Activated B cell treated with CpG ODN at 0.5 μM for 24 hours (primary cell): ENCODE measurements at regions not wholly inside any gene's neighbourhood (a gene's known extent, or its start where the extent isn't known, plus 50 kb on each side); places are given as distances from the start of the nearest gene placed in this dataset.

Experiments
- ATAC-seq: fragments of 200-7000 bp; cut with Tn5 transposase; one replicate; pipeline ENCODE4 v1.10.0; 2021; ENCODE audit warnings: low read depth, mild to moderate bottlenecking, moderate library complexity
- CTCF ChIA-PET: fragments of 350-600 bp; sonication (Branson Sonifier 250); formaldehyde crosslinking; loops from one replicate; lab custom pipeline; 2021; ENCODE audit warnings: antibody characterized with exemption; lab: Charles Lee
- POLR2A ChIA-PET: fragments of 350-600 bp; sonication (Branson Sonifier 250); formaldehyde crosslinking; loops from one replicate; lab custom pipeline; 2021; ENCODE audit warnings: antibody characterized with exemption; lab: Charles Lee
- DNase-seq: peaks from one replicate; pipeline ENCODE4 v3.0.0; 2022
- H3K27ac Mint-ChIP-seq: one replicate; pipeline ENCODE4 v1.8.0; 2020; ENCODE audit warnings: mixed read lengths
- H3K27me3 Mint-ChIP-seq: one replicate; pipeline ENCODE4 v1.8.0; 2021; ENCODE audit warnings: mixed read lengths
- H3K36me3 Mint-ChIP-seq: one replicate; pipeline ENCODE4 v1.8.0; 2021; ENCODE audit warnings: low read depth, mixed read lengths
- H3K4me1 Mint-ChIP-seq: one replicate; pipeline ENCODE4 v1.8.0; 2021; ENCODE audit warnings: mixed read lengths
- H3K4me3 Mint-ChIP-seq: one replicate; pipeline ENCODE4 v1.8.0; 2020; ENCODE audit warnings: mild to moderate bottlenecking, mixed read lengths
- H3K9me3 Mint-ChIP-seq: one replicate; pipeline ENCODE4 v1.8.0; 2020; ENCODE audit warnings: mixed read lengths
- intact Hi-C: fragments of 100-400 bp; cut with micrococcal nuclease; formaldehyde crosslinking; loops from one replicate; pipeline ENCODE4 v1.15.1; 2024
- TF ChIP-seq, protein P1 (sequence below): fragments of 200-600 bp; IDR thresholded peaks from one replicate; pipeline ENCODE4 v1.8.0; 2022; ENCODE audit warnings: antibody characterized with exemption, mild to moderate bottlenecking

DNA sequence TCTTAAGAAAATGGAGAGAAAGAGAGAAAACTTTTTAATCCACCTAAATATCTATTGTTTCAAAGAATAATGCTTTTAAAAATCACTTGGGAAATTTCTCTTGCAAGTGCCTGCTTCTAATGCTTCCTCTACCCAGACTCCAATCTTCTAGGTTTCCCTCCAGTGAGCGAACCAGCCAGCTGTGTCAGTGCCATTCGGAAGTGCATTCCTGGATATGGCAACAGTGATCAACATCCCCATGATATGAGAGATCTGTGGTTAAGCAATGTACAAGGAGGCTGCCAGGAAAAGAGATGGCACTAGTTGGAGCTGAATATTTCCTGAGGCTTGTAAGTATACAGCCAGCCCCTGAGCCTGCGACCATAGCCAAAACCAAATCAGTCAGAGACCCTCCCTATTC, 53.3 kb upstream of the KCNMB2 start:
- DNase-seq (no peak), ATAC-seq (no peak)
- Mint-ChIP-seq H3K4me1 (peaks cover 5% of the 10 kb centered on the region), H3K9me3 (no peaks in the 10 kb centered on the region), H3K36me3 (no peaks in the 10 kb centered on the region), H3K4me3 (no peak overlapping the region), H3K27ac (no peak overlapping the region), H3K27me3 (no peaks in the 10 kb centered on the region)
- POLR2A ChIA-PET: no interaction called here
- TF ChIP-seq, protein P1, sequence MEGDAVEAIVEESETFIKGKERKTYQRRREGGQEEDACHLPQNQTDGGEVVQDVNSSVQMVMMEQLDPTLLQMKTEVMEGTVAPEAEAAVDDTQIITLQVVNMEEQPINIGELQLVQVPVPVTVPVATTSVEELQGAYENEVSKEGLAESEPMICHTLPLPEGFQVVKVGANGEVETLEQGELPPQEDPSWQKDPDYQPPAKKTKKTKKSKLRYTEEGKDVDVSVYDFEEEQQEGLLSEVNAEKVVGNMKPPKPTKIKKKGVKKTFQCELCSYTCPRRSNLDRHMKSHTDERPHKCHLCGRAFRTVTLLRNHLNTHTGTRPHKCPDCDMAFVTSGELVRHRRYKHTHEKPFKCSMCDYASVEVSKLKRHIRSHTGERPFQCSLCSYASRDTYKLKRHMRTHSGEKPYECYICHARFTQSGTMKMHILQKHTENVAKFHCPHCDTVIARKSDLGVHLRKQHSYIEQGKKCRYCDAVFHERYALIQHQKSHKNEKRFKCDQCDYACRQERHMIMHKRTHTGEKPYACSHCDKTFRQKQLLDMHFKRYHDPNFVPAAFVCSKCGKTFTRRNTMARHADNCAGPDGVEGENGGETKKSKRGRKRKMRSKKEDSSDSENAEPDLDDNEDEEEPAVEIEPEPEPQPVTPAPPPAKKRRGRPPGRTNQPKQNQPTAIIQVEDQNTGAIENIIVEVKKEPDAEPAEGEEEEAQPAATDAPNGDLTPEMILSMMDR: no peak
- CTCF ChIA-PET: no interaction called here
- intact Hi-C loops: no loop called here

DNA sequence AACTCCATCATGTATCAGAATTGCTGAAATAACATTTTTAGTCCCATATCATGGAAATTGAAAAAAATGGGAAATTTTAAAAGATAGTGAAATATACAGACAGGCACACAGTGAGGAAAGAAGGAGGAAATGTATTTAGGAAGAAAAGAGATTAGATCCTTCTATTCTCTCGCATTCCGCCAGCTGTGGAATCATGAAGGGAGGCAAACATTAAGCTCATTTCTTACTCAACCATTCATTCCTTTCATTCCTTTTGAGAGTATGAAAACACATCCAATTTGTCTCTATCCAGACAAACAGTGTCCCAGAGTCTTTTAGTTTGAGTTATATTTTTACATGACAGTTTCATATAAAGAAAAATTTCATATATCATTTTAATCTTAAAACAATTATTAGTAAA, 52.5 kb upstream of the KCNMB2 start:
- Mint-ChIP-seq H3K4me3 (no peak overlapping the region), H3K4me1 (peaks cover 5% of the 10 kb centered on the region), H3K36me3 (no peaks in the 10 kb centered on the region), H3K27ac (no peak overlapping the region), H3K27me3 (no peaks in the 10 kb centered on the region), H3K9me3 (no peaks in the 10 kb centered on the region)
- ATAC-seq (no peak), DNase-seq (no peak)
- CTCF ChIA-PET: no interaction called here
- TF ChIP-seq, protein P1: no peak
- POLR2A ChIA-PET: no interaction called here
- intact Hi-C loops: no loop called here

DNA sequence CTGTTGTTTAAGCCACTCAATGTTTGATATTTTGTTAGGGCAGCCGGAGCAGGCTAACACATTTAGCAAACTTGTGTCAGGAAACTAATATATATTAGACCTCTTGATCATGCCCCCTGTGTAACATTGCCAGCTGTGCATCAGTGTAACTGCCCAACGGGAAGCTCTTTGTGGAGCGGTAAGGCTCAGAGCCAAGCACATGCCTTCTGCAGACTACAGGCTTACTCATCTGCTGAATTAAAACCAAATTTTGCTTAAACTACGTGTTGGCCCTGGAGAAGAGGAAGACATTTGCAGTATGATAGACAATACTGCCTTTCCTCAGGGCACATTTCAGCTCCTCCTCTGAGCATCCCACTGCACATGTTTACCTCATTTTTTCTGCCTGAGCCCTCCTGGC, 50.5 kb upstream of the KCNMB2 start:
- Mint-ChIP-seq H3K27me3 (peaks cover 2% of the 10 kb centered on the region), H3K4me1 (peaks cover 3% of the 10 kb centered on the region), H3K4me3 (no peak overlapping the region), H3K27ac (no peak overlapping the region), H3K36me3 (no peaks in the 10 kb centered on the region), H3K9me3 (no peaks in the 10 kb centered on the region)
- no peak for ATAC-seq
- intact Hi-C loops: no loop called here
- DNase-seq: no peak
- ChIA-PET CTCF (no interaction called here), POLR2A (no interaction called here)
- TF ChIP-seq, protein P1: no peak
